Stomach smooth muscle (tissue), 2 donors: ENCODE measurements at regions not wholly inside any gene's neighbourhood (a gene's known extent, or its start where the extent isn't known, plus 50 kb on each side); places are given as distances from the start of the nearest gene placed in this dataset.
A peak's percentile ranks its signal among the peaks of the same experiment; 100 is the strongest.

Experiments used
- H3K27ac ChIP-seq: one replicate; pipeline ENCODE4 v1.7.0; 2013; ENCODE audit warnings: mild to moderate bottlenecking, low read length, inconsistent platforms
- H3K27me3 ChIP-seq, 2 donors: one replicate each; pipeline ENCODE4 v1.7.0; 2013; ENCODE audit warnings: low read length in 2 of 2; ENCODE audit not compliant: insufficient read depth in 2 of 2, control insufficient read depth in 1 of 2
- H3K36me3 ChIP-seq, 2 donors: one replicate each; pipeline ENCODE4 v1.7.0; 2013; ENCODE audit warnings: low read length in 2 of 2; ENCODE audit not compliant: control insufficient read depth in 2 of 2, insufficient read depth in 2 of 2
- H3K4me1 ChIP-seq: one replicate; pipeline ENCODE4 v1.7.0; 2013; ENCODE audit warnings: low read length; ENCODE audit not compliant: control insufficient read depth, insufficient read depth
- H3K4me3 ChIP-seq, 2 donors: one replicate each; pipeline ENCODE4 v1.7.0; 2013; ENCODE audit warnings: low read length in 2 of 2
- H3K9ac ChIP-seq, 2 donors: one replicate each; pipeline ENCODE4 v1.7.0; 2013; ENCODE audit warnings: low read length in 2 of 2, mild to moderate bottlenecking in 1 of 2
- H3K9me3 ChIP-seq, 2 donors: one replicate each; pipeline ENCODE4 v1.7.0; 2013; ENCODE audit warnings: low read length in 2 of 2; ENCODE audit not compliant: control insufficient read depth in 2 of 2
- donor health status: healthy.
- donor health status: Pancreatic carcinoma.

- peak overlapping the region in 1 of 2 donors; percentile 29 for H3K4me3 ChIP-seq
- H3K9ac ChIP-seq: peak overlapping the region in 1 of 2 donors; percentile 64
- H3K36me3 ChIP-seq: no peaks in the 10 kb centered on the region
- peak overlapping the region; percentile 41 for H3K27ac ChIP-seq
- H3K27me3 ChIP-seq: no peaks in the 10 kb centered on the region
- no peaks in the 10 kb centered on the region for H3K9me3 ChIP-seq
- H3K4me1 ChIP-seq: peaks cover 14% of the 10 kb centered on the region
Measured at GRCh38 chr9:96048956-96049831, 173.7 kb downstream of the ERCC6L2 start.

GRCh38 chr9:96048104-96048955 is 172.8 kb downstream of the ERCC6L2 start:
- Histone ChIP-seq H3K27me3 (no peaks in the 10 kb centered on the region), H3K4me1 (peaks cover 14% of the 10 kb centered on the region), H3K9ac (peak overlapping the region in 1 of 2 donors; percentile 64), H3K9me3 (no peaks in the 10 kb centered on the region), H3K36me3 (no peaks in the 10 kb centered on the region), H3K4me3 (peak overlapping the region in 1 of 2 donors; percentile 29), H3K27ac (peak overlapping the region; percentile 41)

- Histone ChIP-seq H3K9me3 (no peaks in the 10 kb centered on the region), H3K9ac (no peak overlapping the region), H3K4me3 (peak overlapping the region in 1 of 2 donors; percentile 22), H3K27me3 (no peaks in the 10 kb centered on the region), H3K4me1 (peaks cover 14% of the 10 kb centered on the region), H3K36me3 (no peaks in the 10 kb centered on the region), H3K27ac (peak overlapping the region; percentile 31)
Measured at GRCh38 chr9:96047741-96048103, 172.2 kb downstream of the ERCC6L2 start.

- Histone ChIP-seq H3K4me3 (no peak overlapping the region), H3K27me3 (no peaks in the 10 kb centered on the region), H3K9ac (no peak overlapping the region), H3K4me1 (peaks cover 14% of the 10 kb centered on the region), H3K27ac (no peak overlapping the region), H3K36me3 (no peaks in the 10 kb centered on the region), H3K9me3 (no peaks in the 10 kb centered on the region)
Measured at GRCh38 chr9:96047116-96047639, 171.7 kb downstream of the ERCC6L2 start.

- H3K27ac ChIP-seq: no peak overlapping the region
- H3K4me3 ChIP-seq: no peak overlapping the region
Measured at GRCh38 chr9:96045811-96046210, 170.3 kb downstream of the ERCC6L2 start.

GRCh38 chr9:96044401-96044800 is 168.9 kb downstream of the ERCC6L2 start:
- H3K4me3 ChIP-seq: no peak overlapping the region
- H3K9me3 ChIP-seq: no peaks in the 10 kb centered on the region

More at GRCh38 chr9:96045811-96046210, 170.3 kb downstream of the ERCC6L2 start:
- Histone ChIP-seq H3K9ac (no peak overlapping the region), H3K4me1 (peaks cover 17% of the 10 kb centered on the region), H3K27me3 (no peaks in the 10 kb centered on the region), H3K9me3 (no peaks in the 10 kb centered on the region), H3K36me3 (no peaks in the 10 kb centered on the region)

GRCh38 chr9:96040591-96041461 is 165.3 kb downstream of the ERCC6L2 start:
- Histone ChIP-seq H3K36me3 (no peaks in the 10 kb centered on the region), H3K9me3 (peaks cover 0 to 8% of the 10 kb centered on the region in 2 donors), H3K9ac (no peak overlapping the region), H3K4me1 (peaks cover 16% of the 10 kb centered on the region), H3K4me3 (peak overlapping the region in 1 of 2 donors; percentile 49), H3K27ac (peak overlapping the region; percentile 41), H3K27me3 (no peaks in the 10 kb centered on the region)

More at GRCh38 chr9:96044401-96044800, 168.9 kb downstream of the ERCC6L2 start:
- H3K4me1 ChIP-seq: peaks cover 30% of the 10 kb centered on the region
- H3K27me3 ChIP-seq: no peaks in the 10 kb centered on the region
- H3K9ac ChIP-seq: no peak overlapping the region
- no peaks in the 10 kb centered on the region for H3K36me3 ChIP-seq
- no peak overlapping the region for H3K27ac ChIP-seq

- H3K27me3 ChIP-seq: no peaks in the 10 kb centered on the region
- no peak overlapping the region for H3K4me3 ChIP-seq
Measured at GRCh38 chr9:96038914-96039313, 163.4 kb downstream of the ERCC6L2 start.

GRCh38 chr9:96038271-96038670 is 162.8 kb downstream of the ERCC6L2 start:
- Histone ChIP-seq H3K27me3 (no peaks in the 10 kb centered on the region), H3K4me1 (peaks cover 16% of the 10 kb centered on the region), H3K4me3 (no peak overlapping the region), H3K9me3 (peaks cover 0 to 8% of the 10 kb centered on the region in 2 donors), H3K36me3 (no peaks in the 10 kb centered on the region), H3K27ac (no peak overlapping the region), H3K9ac (no peak overlapping the region)

More at GRCh38 chr9:96038914-96039313, 163.4 kb downstream of the ERCC6L2 start:
- H3K9ac ChIP-seq: no peak overlapping the region
- H3K36me3 ChIP-seq: no peaks in the 10 kb centered on the region
- peaks cover 16% of the 10 kb centered on the region for H3K4me1 ChIP-seq
- peaks cover 0 to 8% of the 10 kb centered on the region in 2 donors for H3K9me3 ChIP-seq
- H3K27ac ChIP-seq: no peak overlapping the region
